ENCODE measurements at regions not wholly inside any gene's neighbourhood (a gene's known extent, or its start where the extent isn't known, plus 50 kb on each side); places are given as distances from the start of the nearest gene placed in this dataset.
"Not testable (repeated sequence)": the region's sequence is repeated elsewhere in the genome, so short reads cannot be mapped to it uniquely, and the experiment has no call there.

DNA sequence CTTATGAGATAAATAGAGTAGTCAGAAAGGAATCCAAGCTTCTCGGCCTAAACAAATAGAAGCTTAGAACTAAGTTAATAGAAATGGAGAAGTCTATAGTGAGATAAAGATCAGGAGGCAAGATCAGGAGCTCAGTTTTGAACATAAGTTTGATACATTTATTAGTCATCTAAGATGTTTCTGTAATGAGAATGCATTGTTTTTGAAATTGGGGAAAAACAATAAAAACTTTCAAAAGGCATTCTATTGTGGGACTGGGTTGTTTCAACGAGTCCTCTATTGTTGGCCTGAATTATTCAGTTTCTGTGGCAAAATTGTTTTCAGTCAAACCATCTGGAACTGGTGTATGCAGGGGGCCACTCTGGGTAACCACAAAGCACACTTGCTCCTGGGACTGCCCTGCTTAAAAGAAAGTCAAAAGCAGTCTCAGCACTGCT is 181.0 kb upstream of the CLINT1 start:
- DNase-seq (no peak), ATAC-seq (no peak)
- Mint-ChIP-seq H3K4me1 (no peaks in the 10 kb centered on the region), H3K4me3 (no peak overlapping the region), H3K36me3 (peaks cover 3% of the 10 kb centered on the region), H3K9me3 (peaks cover 0 to 6% of the 10 kb centered on the region in 2 donors), H3K27me3 (ENCODE audit: low read depth in 2 of 2) (peaks cover 3 to 5% of the 10 kb centered on the region in 2 donors), H3K27ac (no peak overlapping the region)
- peaks cover under 1% of the 10 kb centered on the region for H3K9me3 ChIP-seq (ENCODE audit: control insufficient read depth, insufficient read depth, low read length)
- no peaks in the 10 kb centered on the region for H3K27me3 ChIP-seq (ENCODE audit: control insufficient read depth, insufficient read depth, low read length)
- no peak overlapping the region for H3K27ac ChIP-seq (ENCODE audit: low read length)
- H3K4me1 ChIP-seq (ENCODE audit: control insufficient read depth, insufficient read depth, low read length): no peaks in the 10 kb centered on the region
- WGBS (ENCODE audit: insufficient coverage): 38% methylated on average over 2 of the region's 2 CpGs
- no peaks in the 10 kb centered on the region for H3K36me3 ChIP-seq (ENCODE audit: control insufficient read depth, insufficient read depth, low read length)
- intact Hi-C loops (cut with micrococcal nuclease): no loop called here
- TF ChIP-seq, protein P1, sequence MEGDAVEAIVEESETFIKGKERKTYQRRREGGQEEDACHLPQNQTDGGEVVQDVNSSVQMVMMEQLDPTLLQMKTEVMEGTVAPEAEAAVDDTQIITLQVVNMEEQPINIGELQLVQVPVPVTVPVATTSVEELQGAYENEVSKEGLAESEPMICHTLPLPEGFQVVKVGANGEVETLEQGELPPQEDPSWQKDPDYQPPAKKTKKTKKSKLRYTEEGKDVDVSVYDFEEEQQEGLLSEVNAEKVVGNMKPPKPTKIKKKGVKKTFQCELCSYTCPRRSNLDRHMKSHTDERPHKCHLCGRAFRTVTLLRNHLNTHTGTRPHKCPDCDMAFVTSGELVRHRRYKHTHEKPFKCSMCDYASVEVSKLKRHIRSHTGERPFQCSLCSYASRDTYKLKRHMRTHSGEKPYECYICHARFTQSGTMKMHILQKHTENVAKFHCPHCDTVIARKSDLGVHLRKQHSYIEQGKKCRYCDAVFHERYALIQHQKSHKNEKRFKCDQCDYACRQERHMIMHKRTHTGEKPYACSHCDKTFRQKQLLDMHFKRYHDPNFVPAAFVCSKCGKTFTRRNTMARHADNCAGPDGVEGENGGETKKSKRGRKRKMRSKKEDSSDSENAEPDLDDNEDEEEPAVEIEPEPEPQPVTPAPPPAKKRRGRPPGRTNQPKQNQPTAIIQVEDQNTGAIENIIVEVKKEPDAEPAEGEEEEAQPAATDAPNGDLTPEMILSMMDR (IDR thresholded peaks at IDR 0.05): no peak
- H3K4me3 ChIP-seq (ENCODE audit: low read length): no peak overlapping the region

DNA sequence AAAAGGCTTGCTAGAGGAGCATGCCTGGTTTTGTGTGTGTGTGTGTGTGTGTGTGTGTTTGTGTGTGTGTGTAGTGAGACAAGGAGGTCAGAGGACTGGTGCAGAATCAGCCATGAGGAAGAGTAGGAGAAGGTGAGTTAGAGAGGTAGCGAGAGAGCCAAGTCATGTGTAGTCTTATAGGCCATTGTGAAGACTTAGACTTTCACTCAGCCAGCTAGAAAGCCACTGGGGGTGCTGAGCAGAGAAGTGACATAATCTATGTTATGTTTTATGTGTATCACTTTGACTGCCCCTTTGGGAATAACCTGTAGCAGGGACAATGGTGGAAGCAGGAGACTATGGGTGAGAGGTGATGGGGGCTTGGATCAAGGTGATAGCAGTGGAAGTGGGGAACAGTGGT is 180.5 kb upstream of the CLINT1 start:
- intact Hi-C loops (cut with micrococcal nuclease): no loop called here
- no peak overlapping the region for H3K4me3 Mint-ChIP-seq
- H3K9me3 ChIP-seq (ENCODE audit: control insufficient read depth, insufficient read depth, low read length): peaks cover 5% of the 10 kb centered on the region
- TF ChIP-seq, protein P1 (IDR thresholded peaks at IDR 0.05): no peak
- H3K27me3 ChIP-seq (ENCODE audit: control insufficient read depth, insufficient read depth, low read length): no peaks in the 10 kb centered on the region
- H3K27ac ChIP-seq (ENCODE audit: low read length): no peak overlapping the region
- H3K27me3 Mint-ChIP-seq (ENCODE audit: low read depth in 2 of 2): peaks cover 8% of the 10 kb centered on the region in 2 donors
- peaks cover 3 to 11% of the 10 kb centered on the region in 2 donors for H3K9me3 Mint-ChIP-seq
- no peak overlapping the region for H3K4me3 ChIP-seq (ENCODE audit: low read length)
- peaks cover 8% of the 10 kb centered on the region for H3K36me3 Mint-ChIP-seq
- 40% methylated on average over 1 of the region's 1 CpG for whole genome bisulfite sequencing (ENCODE audit: insufficient coverage)
- H3K4me1 Mint-ChIP-seq: no peaks in the 10 kb centered on the region
- H3K36me3 ChIP-seq (ENCODE audit: control insufficient read depth, insufficient read depth, low read length): no peaks in the 10 kb centered on the region
- DNase-seq (no peak), ATAC-seq (no peak)
- no peak overlapping the region for H3K27ac Mint-ChIP-seq
- no peaks in the 10 kb centered on the region for H3K4me1 ChIP-seq (ENCODE audit: control insufficient read depth, insufficient read depth, low read length)

DNA sequence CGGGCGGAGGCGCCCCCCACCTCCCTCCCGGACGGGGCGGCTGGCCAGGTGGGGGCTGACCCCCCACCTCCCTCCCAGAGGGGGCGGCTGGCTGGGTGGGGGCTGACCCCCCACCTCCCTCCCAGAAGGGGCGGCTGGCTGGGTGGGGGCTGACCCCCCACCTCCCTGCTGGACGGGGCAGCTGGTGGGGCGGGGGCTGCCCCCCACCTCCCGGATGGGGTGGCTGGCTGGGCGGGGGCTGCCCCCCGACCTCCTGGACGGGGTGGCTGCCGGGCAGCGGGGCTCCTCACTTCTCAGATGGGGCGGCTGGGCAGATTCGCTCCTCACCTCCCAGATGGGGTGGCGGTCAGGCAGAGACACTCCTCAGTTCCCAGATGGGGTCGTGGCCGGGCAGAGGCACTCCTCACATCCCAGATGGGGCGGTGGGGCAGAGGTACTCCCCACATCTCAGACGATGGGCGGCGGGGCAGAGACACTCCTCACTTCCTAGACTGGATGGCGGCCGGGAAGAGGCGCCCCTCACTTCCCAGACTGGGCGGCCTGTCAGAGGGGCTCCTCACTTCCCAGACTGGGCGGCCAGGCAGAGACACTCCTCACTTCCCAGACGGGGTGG is 178.1 kb upstream of the CLINT1 start:
- H3K4me3 Mint-ChIP-seq; H3K27me3 ChIP-seq (ENCODE audit: control insufficient read depth, insufficient read depth, low read length); H3K36me3 ChIP-seq (ENCODE audit: control insufficient read depth, insufficient read depth, low read length); DNase-seq; H3K4me3 ChIP-seq (ENCODE audit: low read length); H3K4me1 ChIP-seq (ENCODE audit: control insufficient read depth, insufficient read depth, low read length); intact Hi-C loops (cut with micrococcal nuclease); H3K4me1 Mint-ChIP-seq; ATAC-seq; H3K27ac ChIP-seq (ENCODE audit: low read length); H3K27ac Mint-ChIP-seq: not testable (repeated sequence)
- peaks cover 14% of the 10 kb centered on the region for H3K9me3 ChIP-seq (ENCODE audit: control insufficient read depth, insufficient read depth, low read length)
- 95% methylated on average over 26 of the region's 31 CpGs for WGBS (ENCODE audit: insufficient coverage)
- Mint-ChIP-seq H3K36me3 (peaks cover 10% of the 10 kb centered on the region), H3K27me3 (ENCODE audit: low read depth in 2 of 2) (peaks cover 3 to 24% of the 10 kb centered on the region in 2 donors), H3K9me3 (peaks cover 4 to 10% of the 10 kb centered on the region in 2 donors)

DNA sequence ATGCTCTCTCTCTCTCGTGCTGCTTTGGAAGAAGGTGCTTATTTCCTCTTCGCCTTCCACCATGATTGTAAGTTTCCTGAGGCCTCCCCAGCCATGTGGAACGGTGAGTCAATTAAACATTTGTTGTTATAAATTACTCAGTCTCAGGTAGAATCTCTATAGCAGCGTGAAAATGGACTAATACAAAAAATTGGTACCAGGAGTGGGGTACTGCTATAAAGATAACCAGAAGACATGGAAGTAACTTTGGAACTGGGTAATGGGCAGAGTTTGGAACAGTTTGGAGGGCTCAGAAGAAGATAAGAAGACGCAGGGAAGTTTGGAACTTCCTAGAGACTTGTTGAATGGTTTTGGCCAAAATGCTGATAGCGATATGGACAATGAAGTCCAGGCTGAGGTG is 175.6 kb upstream of the CLINT1 start:
- H3K4me3 ChIP-seq (ENCODE audit: low read length); H3K27me3 ChIP-seq (ENCODE audit: control insufficient read depth, insufficient read depth, low read length); intact Hi-C loops (cut with micrococcal nuclease); H3K27ac Mint-ChIP-seq; ATAC-seq; H3K27ac ChIP-seq (ENCODE audit: low read length); H3K4me1 Mint-ChIP-seq; H3K36me3 ChIP-seq (ENCODE audit: control insufficient read depth, insufficient read depth, low read length); H3K4me3 Mint-ChIP-seq; H3K4me1 ChIP-seq (ENCODE audit: control insufficient read depth, insufficient read depth, low read length); DNase-seq: not testable (repeated sequence)
- Mint-ChIP-seq H3K36me3 (peaks cover 10% of the 10 kb centered on the region), H3K9me3 (peaks cover 4 to 10% of the 10 kb centered on the region in 2 donors), H3K27me3 (ENCODE audit: low read depth in 2 of 2) (peaks cover 7 to 25% of the 10 kb centered on the region in 2 donors)
- WGBS (ENCODE audit: insufficient coverage): 82% methylated on average over 6 of the region's 6 CpGs
- peaks cover 14% of the 10 kb centered on the region for H3K9me3 ChIP-seq (ENCODE audit: control insufficient read depth, insufficient read depth, low read length)

Data from natural killer cell (primary cell).